Activated CD4-positive, alpha-beta T cell treated with anti-CD3 and anti-CD28 coated beads, Interleukin-2, amount 50 U/mL, for 1 hour (primary cell): ENCODE measurements at regions not wholly inside any gene's neighbourhood (a gene's known extent, or its start where the extent isn't known, plus 50 kb on each side); places are given as distances from the start of the nearest gene placed in this dataset.

Experiments
- DNase-seq: peaks from one replicate; pipeline ENCODE4 v3.0.0-alpha.2; 2020

DNA sequence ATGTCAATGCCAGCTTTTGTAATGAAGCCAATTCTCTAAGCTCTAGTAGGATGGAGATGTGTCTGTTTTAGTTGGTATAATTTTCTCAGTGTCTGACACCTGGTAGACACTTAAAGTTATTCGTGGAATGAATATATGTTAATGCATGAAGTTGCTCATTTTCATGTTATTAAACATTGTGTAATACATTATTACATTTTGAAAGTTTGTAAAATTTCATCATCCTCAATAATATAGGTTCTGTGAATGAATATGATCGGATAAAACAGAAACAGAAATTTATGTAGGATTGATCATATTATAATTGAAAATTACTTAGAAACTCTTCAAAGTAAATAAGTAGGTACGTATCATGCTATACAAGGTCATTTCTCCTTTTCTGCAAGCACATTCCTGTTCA lies 625.3 kb downstream of the PLA2G4A start:
- DNase-seq: no peak

- peak; percentile 0 for DNase-seq
Measured at GRCh38 chr1:187456446-187456845, 627.7 kb downstream of the PLA2G4A start.

DNA sequence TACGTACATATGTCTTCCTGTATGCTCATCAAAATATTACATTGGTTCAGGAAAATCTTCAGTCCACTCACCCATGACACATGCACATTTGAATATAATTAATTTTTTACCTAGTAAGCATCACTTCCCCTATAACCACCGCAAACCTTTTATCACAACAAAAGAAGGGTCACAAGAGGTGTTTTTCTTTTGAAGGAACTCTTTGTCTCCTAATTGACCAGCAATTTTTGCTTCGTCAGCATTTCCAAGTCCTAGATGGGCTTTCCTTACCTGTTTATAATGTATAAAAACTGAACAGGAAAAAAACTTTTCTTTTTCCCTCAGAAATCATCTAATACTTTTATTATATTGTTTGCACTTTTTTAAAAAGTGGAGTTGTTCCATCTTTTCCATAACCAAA lies 631.3 kb downstream of the PLA2G4A start:
- no peak for DNase-seq

GRCh38 chr1:187464320-187464719 lies 635.6 kb downstream of the PLA2G4A start:
- no peak for DNase-seq

GRCh38 chr1:187465441-187465840 lies 636.7 kb downstream of the PLA2G4A start:
- no peak for DNase-seq

GRCh38 chr1:187469836-187470235 lies 641.1 kb downstream of the PLA2G4A start:
- no peak for DNase-seq

- DNase-seq: no peak
Measured at GRCh38 chr1:187471555-187471954, 642.8 kb downstream of the PLA2G4A start.

DNA sequence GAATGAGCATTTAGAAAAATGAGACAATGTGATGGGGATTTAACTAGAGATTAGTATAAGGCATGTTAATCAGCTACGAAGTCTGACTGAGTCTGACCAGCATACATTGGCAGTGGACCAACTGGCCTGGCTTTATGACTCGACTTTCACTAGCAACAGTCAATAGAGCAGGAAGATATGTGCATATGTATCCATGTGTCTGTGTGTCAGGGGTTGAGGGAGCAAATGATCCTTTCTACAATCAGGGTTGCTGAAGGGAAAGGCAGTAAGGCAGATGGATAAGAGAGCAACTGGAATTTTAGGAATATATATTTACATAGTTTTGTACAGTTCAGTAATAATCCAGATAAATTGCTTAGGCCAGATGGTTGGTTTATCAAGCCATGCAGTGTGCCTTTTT lies 645.6 kb downstream of the PLA2G4A start:
- no peak for DNase-seq

DNA sequence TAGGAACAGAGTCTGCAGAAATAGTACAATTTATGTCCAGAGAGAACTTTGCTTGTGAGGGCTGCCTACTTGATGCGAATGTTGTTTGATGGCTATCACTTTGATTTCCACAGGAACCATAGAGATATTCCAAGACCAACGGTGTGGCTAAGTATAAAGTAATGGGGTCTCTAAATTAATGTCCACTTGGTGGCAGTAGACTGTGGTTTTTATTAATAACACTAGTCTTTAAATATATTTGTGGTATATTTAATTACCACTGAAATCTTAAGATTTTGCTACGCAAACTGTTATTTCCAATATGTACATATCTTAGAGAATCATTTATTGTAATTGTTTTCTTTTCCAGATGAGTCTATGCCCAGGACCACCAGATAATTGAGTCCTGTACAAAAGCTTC lies 647.9 kb downstream of the PLA2G4A start:
- DNase-seq: no peak

- no peak for DNase-seq
Measured at GRCh38 chr1:187477103-187477502, 648.4 kb downstream of the PLA2G4A start.

- no peak for DNase-seq
Measured at GRCh38 chr1:187477535-187477934, 648.8 kb downstream of the PLA2G4A start.

DNA sequence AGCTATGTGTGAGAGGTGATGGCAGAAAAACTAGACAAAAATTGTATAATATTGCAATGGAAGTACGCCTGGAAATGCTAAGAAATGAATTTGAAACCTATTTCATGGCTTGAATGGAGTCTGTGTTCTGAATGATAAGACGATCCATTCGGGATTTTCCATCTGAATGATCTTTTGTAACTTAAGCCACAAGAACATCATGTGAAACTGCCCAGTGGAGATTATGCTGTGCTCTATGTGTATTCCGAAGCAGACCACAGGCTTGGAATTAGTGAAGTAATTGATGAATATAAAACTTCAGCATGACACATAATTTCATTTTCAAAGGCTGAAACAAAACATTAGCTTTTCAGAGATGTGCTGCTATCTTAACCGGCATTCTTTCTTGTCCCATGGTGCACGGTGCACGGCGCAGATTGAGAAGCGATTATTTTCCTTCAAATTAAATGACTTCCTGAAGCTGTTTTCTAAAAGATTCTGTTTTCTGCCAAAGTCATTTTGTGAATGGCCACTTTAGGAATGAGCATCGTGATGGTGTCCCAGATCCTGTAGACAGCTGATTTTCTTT lies 652.9 kb downstream of the PLA2G4A start:
- no peak for DNase-seq

- DNase-seq: no peak
Measured at GRCh38 chr1:187490266-187490665, 661.5 kb downstream of the PLA2G4A start.

GRCh38 chr1:187491082-187491720 lies 662.5 kb downstream of the PLA2G4A start:
- DNase-seq: no peak

GRCh38 chr1:187498028-187498427 lies 669.3 kb downstream of the PLA2G4A start:
- no peak for DNase-seq

- no peak for DNase-seq
Measured at GRCh38 chr1:187504779-187505178, 676.0 kb downstream of the PLA2G4A start.

DNA sequence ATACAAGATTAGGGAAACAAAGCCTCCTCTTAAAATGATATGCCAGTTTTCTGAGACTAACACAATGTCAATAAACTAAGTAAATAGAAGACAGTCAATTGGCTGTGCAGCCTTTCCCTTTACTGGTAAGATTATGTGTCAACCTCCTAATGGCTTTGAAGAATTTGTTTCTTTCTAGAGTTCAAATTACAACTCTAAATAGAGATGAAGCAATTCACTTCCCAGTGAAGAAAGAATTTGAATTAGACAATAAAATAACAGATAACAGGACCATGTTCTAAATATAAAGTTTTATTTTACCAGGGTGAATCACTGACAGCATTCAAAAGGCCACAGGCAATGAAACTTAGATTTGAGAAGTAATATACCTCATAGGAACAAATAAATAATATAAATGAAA lies 680.3 kb downstream of the PLA2G4A start:
- DNase-seq: no peak

GRCh38 chr1:187513190-187513589 lies 684.4 kb downstream of the PLA2G4A start:
- no peak for DNase-seq

- DNase-seq: no peak
Measured at GRCh38 chr1:187514110-187514509, 685.4 kb downstream of the PLA2G4A start.

GRCh38 chr1:187516874-187517273 lies 688.1 kb downstream of the PLA2G4A start:
- DNase-seq: no peak

GRCh38 chr1:187517546-187517945 lies 688.8 kb downstream of the PLA2G4A start:
- DNase-seq: no peak

- no peak for DNase-seq
Measured at GRCh38 chr1:187527346-187527745, 698.6 kb downstream of the PLA2G4A start.

- DNase-seq: no peak
Measured at GRCh38 chr1:187537936-187538335, 709.2 kb downstream of the PLA2G4A start.

DNA sequence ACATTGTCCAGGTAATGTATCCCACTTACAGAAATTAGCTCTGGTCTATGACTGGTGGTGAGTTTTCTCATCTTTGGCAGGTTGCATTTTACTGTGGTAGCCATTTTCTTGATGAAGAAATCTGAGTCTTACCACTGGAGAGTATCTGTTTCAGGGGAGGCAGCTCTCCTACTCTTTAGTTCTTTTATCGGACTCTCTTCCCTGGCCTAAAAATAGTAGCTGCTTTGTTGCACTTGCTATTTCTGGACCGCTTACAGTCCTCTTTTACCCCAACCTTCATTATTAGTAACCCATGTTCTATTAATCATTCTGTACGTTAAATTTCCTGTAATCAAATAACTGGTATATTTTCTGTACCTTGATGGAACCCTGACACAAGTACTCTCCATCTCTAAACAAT lies 720.8 kb downstream of the PLA2G4A start:
- DNase-seq: no peak

- DNase-seq: no peak
Measured at GRCh38 chr1:187551061-187551460, 722.3 kb downstream of the PLA2G4A start.
